ENCODE measurements at regions not wholly inside any gene's neighbourhood (a gene's known extent, or its start where the extent isn't known, plus 50 kb on each side); places are given as distances from the start of the nearest gene placed in this dataset.
A peak's percentile ranks its signal among the peaks of the same experiment; 100 is the strongest.
"Not testable (repeated sequence)": the region's sequence is repeated elsewhere in the genome, so short reads cannot be mapped to it uniquely, and the experiment has no call there.

- no peak for DNase-seq (ENCODE audit: low read depth in 2 of 2, low spot score in 1 of 2)
Measured at GRCh38 chr12:91637789-91638624, 455.4 kb upstream of the DCN start.

DNA sequence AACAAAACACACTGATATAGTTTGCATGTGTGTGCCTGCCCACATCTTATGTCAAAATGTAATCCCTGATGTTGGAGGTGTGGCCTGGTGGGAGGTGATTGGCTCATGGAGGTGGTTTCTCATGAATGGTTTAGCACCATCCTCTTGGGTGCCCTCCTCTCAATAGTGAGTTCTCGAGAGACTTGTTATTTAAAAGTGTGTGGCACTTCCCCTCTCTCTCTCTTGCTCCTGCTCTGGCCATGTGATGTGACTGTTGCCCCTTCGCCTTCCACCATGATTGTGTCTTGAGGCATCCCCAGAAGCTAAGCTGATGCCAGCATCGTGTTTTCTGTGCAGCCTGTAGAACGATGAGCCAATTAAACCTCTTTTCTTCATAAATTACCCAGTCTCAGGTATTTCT is 454.1 kb upstream of the DCN start:
- DNase-seq (ENCODE audit: low read depth in 2 of 2, low spot score in 1 of 2) = no peak

GRCh38 chr12:91634386-91634713 is 451.7 kb upstream of the DCN start:
- DNase-seq (ENCODE audit: low read depth in 2 of 2, low spot score in 1 of 2) = not testable (repeated sequence)

DNA sequence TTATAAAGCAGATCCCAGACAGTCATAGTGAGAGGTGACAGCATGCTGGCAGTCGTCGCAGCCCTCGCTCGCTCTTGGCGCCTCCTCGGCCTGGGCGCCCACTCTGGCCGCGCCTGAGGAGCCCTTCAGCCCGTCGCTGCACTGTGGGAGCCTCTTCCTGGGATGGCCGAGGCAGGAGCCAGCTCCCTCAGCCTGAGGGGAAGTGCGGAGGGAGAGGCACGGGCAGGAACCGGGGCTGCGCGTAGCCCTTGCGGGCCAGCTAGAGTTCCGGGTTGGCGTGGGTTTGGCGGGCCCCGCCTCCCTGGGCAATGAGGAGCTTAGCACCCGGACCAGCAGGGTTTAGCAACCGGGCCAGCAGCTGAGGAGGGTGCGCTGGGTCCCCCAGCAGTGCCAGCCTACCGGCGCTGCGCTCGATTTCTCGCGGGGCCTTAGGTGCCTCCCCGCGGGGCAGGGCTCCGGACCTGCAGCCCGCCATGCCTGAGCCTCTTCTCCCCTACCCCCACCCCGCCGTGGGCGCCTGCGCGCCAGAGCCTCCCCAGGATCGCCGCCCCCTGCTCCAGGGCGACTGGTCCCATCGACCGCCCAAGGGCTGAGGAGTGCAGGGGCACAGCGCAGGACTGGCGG is 451.2 kb upstream of the DCN start:
- peak in 1 of 2 donors; percentile 5 for DNase-seq (ENCODE audit: low read depth in 2 of 2, low spot score in 1 of 2)

GRCh38 chr12:91633206-91633605 is 450.6 kb upstream of the DCN start:
- DNase-seq (ENCODE audit: low read depth in 2 of 2, low spot score in 1 of 2) = no peak

DNA sequence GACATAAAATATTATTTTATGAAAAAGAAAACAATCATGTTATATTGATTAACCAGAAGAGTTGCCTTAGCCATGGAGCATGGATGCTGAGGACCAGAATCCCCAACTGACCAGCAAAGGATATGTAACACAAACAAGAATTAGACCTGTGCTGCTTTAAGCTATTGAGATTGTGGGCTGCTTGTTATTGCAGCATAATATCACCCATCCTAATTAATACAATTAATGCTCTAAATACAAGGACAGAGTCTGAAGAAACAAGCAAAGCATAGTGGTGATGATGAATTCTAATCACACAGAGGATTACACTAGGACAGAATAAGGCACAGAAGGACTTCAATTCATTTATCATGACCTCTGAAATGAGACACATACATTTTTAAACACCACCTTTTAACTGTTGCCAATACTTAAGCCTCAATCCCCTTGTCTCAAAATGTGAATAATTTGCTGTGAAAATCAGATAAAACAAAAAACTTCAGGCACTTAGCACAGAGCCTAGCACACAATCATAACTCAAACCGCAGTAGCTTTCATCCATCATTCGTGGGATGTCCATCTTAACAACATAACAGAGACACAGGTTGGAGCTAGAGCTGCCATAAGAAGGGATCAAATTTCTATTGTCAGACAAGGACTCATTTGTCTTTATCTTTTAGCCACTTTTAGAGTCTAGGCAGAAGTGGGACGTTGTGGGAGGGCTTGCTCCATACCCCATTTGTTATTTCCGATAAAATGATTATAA is 449.6 kb upstream of the DCN start:
- no peak for DNase-seq (ENCODE audit: low read depth in 2 of 2, low spot score in 1 of 2)

GRCh38 chr12:91630596-91631293 is 448.1 kb upstream of the DCN start:
- DNase-seq (ENCODE audit: low read depth in 2 of 2, low spot score in 1 of 2) = no peak

DNA sequence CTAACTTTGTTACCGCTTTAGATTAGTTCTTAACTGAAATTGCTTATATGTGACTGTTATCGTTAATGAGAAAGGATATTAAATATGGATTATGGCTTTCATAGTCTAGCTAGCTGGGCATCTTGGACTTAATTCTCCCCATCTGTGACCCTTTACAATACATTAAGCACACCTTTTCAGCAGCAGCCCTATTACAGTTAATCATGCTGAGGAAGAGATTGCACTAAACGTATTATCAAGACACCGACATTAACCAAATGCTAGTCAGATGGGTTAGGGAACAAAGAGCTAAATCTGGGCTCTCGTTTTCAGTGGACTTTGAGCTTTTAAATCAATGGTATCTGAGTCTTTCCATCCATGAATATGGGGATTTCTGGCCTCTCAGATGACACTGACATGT is 447.5 kb upstream of the DCN start:
- no peak for DNase-seq (ENCODE audit: low read depth in 2 of 2, low spot score in 1 of 2)

GRCh38 chr12:91629440-91629839 is 446.8 kb upstream of the DCN start:
- no peak for DNase-seq (ENCODE audit: low read depth in 2 of 2, low spot score in 1 of 2)

DNA sequence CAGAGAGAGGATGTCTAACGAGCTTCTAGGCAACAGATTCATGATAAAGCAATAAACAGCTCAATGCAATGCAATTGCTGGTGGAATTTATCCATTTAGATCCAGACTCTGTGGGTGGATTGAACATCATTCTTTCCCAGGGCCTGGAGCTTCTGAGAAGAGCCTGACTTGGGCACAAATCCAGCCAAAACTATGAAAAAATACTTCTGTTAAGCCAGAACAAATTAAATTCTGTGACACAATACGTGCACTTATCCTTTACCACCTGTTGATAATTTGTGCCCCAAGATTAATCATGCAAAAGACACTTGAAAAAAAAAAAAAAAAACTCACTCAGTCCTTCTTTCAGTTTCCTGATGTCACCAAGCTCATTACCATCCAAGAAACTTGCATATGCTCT is 446.0 kb upstream of the DCN start:
- DNase-seq (ENCODE audit: low read depth in 2 of 2, low spot score in 1 of 2) = no peak

GRCh38 chr12:91627225-91627624 is 444.6 kb upstream of the DCN start:
- no peak for DNase-seq (ENCODE audit: low read depth in 2 of 2, low spot score in 1 of 2)

GRCh38 chr12:91622981-91623380 is 440.4 kb upstream of the DCN start:
- DNase-seq (ENCODE audit: low read depth in 2 of 2, low spot score in 1 of 2) = no peak

- no peak for DNase-seq (ENCODE audit: low read depth in 2 of 2, low spot score in 1 of 2)
Measured at GRCh38 chr12:91622037-91622436, 439.4 kb upstream of the DCN start.

- DNase-seq (ENCODE audit: low read depth in 2 of 2, low spot score in 1 of 2) = no peak
Measured at GRCh38 chr12:91620992-91621391, 438.4 kb upstream of the DCN start.

DNA sequence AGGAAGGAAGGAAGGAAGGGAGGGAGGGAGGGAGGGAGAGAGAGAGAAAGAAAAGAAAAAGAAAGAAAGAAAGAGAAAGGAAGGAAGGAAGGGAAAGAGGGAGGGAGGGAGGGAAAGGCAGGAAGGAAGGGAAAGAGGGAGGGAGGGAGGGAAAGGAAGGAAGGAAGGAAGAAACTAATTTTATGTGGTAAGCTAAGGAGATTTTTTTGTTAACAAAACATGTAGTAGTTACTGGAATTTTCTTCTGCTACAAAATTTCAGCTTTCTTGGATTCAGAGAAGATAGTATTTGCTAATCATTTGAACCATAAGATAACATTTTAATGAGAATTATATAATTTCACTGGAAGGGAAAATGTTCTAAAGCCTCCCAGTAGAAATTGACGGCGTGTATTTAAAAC is 437.8 kb upstream of the DCN start:
- no peak for DNase-seq (ENCODE audit: low read depth in 2 of 2, low spot score in 1 of 2)

DNA sequence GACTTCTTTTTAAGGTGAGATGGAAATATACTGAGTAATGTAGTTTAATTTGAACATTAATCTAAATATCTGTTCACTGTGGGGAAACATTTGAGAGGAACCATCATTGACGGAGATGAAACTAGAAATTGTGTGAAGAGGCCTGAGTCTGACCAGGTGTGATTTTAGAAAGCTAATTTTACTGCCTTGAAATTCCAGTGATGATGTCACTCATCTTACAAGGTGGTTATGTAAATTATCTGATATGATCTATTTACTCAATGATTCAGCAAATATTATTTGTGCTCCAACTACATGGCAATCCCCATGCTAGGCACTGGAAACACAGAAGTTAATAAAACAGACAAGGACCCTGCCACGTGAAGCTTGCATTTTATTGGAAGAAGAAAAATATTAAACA is 435.7 kb upstream of the DCN start:
- DNase-seq (ENCODE audit: low read depth in 2 of 2, low spot score in 1 of 2) = no peak

DNA sequence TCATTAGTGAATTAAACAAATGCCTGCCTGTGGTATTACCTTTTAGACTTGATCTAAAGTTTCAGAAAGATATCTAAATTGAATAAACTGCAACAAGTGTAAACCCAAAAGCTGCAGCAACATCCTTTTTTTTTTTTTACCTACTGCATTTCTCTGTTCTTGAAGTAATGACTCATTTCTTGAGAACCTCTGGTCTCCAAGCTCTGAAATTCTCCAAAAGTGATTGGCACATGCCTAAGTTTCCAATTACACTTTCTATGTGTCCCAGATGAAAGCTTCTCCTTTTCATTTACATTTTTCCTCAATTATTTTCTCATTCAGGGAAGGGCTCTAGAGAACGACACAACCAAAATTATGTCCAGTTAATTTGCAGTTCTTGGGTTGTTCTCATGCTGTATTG is 435.2 kb upstream of the DCN start:
- DNase-seq (ENCODE audit: low read depth in 2 of 2, low spot score in 1 of 2) = no peak

DNA sequence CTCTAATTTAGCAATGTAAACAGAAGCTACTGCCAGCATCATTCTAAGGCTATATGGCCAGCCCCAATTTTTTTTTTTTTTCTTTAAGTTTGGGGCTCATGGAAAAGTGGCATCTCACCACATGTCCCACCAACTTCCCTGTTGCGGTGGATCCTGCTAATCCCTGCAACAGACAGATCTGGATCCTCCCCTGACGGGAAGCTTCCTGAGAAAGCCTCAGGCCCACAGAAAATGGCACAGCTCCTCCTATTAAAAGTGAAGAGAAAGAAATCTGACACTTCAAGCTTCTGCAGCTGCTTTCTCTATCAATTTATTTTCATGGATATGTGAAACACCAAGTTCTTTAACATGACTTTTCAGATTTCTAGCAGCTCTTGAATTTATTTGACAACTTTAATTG is 433.8 kb upstream of the DCN start:
- DNase-seq (ENCODE audit: low read depth in 2 of 2, low spot score in 1 of 2) = no peak

GRCh38 chr12:91613223-91613779 is 430.7 kb upstream of the DCN start:
- DNase-seq (ENCODE audit: low read depth in 2 of 2, low spot score in 1 of 2) = no peak

DNA sequence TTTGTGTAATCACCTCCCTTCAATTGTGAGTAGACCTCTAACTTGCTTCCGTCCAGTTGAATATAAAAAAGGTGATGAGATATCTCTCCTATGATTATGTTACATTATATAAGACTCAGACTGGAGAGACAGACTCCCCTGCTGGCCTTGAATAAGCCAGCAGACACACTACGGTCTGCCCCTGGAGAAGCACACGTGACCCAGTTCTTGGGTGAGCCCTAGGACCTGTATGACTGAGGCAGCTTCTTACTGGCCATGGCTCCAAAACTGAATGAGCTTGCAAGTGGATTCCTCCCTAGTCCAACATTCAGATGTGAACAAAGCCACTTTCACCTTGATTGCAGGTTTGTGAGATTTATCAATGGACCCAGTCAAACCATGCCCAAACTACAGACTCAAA is 427.9 kb upstream of the DCN start:
- no peak for DNase-seq (ENCODE audit: low read depth in 2 of 2, low spot score in 1 of 2)

DNA sequence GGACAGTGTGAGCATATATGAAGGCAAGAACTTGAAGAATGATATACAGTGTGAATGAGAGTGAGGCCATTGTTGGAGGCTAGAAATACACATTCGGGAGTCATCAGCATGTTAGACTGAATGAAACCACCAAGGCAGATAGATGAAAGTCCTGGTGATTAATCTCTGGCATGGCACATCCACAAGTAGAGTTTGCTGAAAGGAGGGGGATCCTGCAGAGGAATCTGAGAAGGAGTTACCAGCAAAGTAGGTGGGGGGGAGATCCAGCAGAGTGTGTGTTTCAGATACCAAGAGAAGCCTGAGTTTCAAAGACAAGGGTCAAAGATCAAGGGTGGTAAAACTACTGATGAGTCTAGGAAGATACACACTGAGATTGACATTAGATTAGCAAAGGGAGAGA is 426.7 kb upstream of the DCN start:
- DNase-seq (ENCODE audit: low read depth in 2 of 2, low spot score in 1 of 2) = no peak
